PC-9 (cell line): ENCODE measurements at regions not wholly inside any gene's neighbourhood (a gene's known extent, or its start where the extent isn't known, plus 50 kb on each side); places are given as distances from the start of the nearest gene placed in this dataset.

Experiments
- BruUV-seq: library from RNA; stranded (reverse); fragments of 400-500 nt; replicated peaks from 2 replicates; lab custom pipeline; 2021; lab: Mats Ljungman, UMichigan
- CTCF ChIA-PET: fragments of 300-600 bp; sonication (Branson Sonifier 250); formaldehyde crosslinking; loops from one replicate; lab custom pipeline; 2022; ENCODE audit warnings: antibody characterized with exemption; lab: Charles Lee
- POLR2A ChIA-PET: fragments of 300-600 bp; sonication (Branson Sonifier 250); formaldehyde crosslinking; loops from one replicate; lab custom pipeline; 2022; ENCODE audit warnings: antibody characterized with exemption; ENCODE audit not compliant: unreplicated experiment; lab: Charles Lee
- DNase-seq, 2 experiments: peaks; one replicate each; pipeline versions ENCODE4 v3.0.0 to v3.0.0-alpha.2; 2015 to 2022; ENCODE audit warnings: mixed read lengths in 1 of 2
- H2AFZ ChIP-seq: fragments of 200-600 bp; sonication (generic); 2 replicates; pipeline ENCODE4 v1.8.1; 2017; ENCODE audit warnings: antibody characterized with exemption
- H3F3A ChIP-seq: fragments of 200-600 bp; sonication (generic); 2 replicates; pipeline ENCODE4 v1.8.1; 2017; ENCODE audit warnings: antibody characterized with exemption, mild to moderate bottlenecking, low read depth; ENCODE audit not compliant: insufficient read depth
- H3K27ac ChIP-seq: fragments of 200-600 bp; sonication (generic); 2 replicates; pipeline ENCODE4 v1.6.1; 2016; ENCODE audit warnings: mixed run types
- H3K27me3 ChIP-seq: fragments of 200-600 bp; sonication (generic); 2 replicates; pipeline ENCODE4 v1.6.1; 2016; ENCODE audit warnings: low read depth, mixed run types; ENCODE audit not compliant: insufficient read depth
- H3K36me3 ChIP-seq: fragments of 200-600 bp; sonication (generic); 2 replicates; pipeline ENCODE4 v1.6.1; 2016; ENCODE audit warnings: low read depth, mixed run types
- H3K4me1 ChIP-seq: fragments of 200-600 bp; sonication (generic); replicated peaks from 2 replicates; pipeline ENCODE4 v1.6.1; 2016; ENCODE audit warnings: mixed run types; ENCODE audit not compliant: insufficient read depth
- H3K4me2 ChIP-seq: fragments of 200-600 bp; sonication (generic); 2 replicates; pipeline ENCODE4 v1.6.1; 2017; ENCODE audit warnings: mixed run types
- H3K4me3 ChIP-seq: fragments of 200-600 bp; sonication (generic); 2 replicates; pipeline ENCODE4 v1.6.1; 2016; ENCODE audit warnings: mixed run types
- H3K79me2 ChIP-seq: fragments of 200-600 bp; sonication (generic); 2 replicates; pipeline ENCODE4 v1.6.1; 2017; ENCODE audit warnings: low read depth, mixed run types
- H3K9me2 ChIP-seq: fragments of 200-600 bp; sonication (generic); 2 replicates; pipeline ENCODE4 v1.8.1; 2017; ENCODE audit warnings: mild to moderate bottlenecking; ENCODE audit not compliant: insufficient read depth
- H3K9me3 ChIP-seq: fragments of 200-600 bp; sonication (generic); 2 replicates; pipeline ENCODE4 v1.8.1; 2016; ENCODE audit warnings: low read depth; ENCODE audit not compliant: insufficient read depth
- H4K20me1 ChIP-seq: fragments of 200-600 bp; sonication (generic); 2 replicates; pipeline ENCODE4 v1.8.1; 2017; ENCODE audit not compliant: insufficient read depth
- CTCF ChIP-seq: fragments of 200-600 bp; sonication (generic); conservative IDR thresholded peaks from 2 replicates; pipeline ENCODE4 v1.6.1; 2017; ENCODE audit warnings: mixed run types, antibody characterized with exemption, mild to moderate bottlenecking, moderate library complexity
- EZH2 ChIP-seq: fragments of 200-600 bp; sonication (generic); IDR thresholded peaks from 2 replicates; pipeline ENCODE4 v1.8.0; 2017; ENCODE audit warnings: antibody characterized with exemption, low read depth
- intact Hi-C: fragments of 100-400 bp; cut with micrococcal nuclease; formaldehyde crosslinking; loops from one replicate; pipeline ENCODE4 v1.10.0; 2022; ENCODE audit not compliant: unreplicated experiment

GRCh38 chr2:8627692-8628085 is 54.2 kb upstream of the ID2 start:
- intact Hi-C loops: no loop called here
- Histone ChIP-seq H3K4me3 (no peak overlapping the region), H3K79me2 (no peaks in the 10 kb centered on the region), H3K27me3 (peaks cover 93% of the 10 kb centered on the region), H3K4me2 (no peak overlapping the region), H3F3A (no peaks in the 10 kb centered on the region), H3K36me3 (no peaks in the 10 kb centered on the region), H4K20me1 (no peaks in the 10 kb centered on the region), H3K27ac (no peak overlapping the region), H3K4me1 (no peaks in the 10 kb centered on the region), H3K9me2 (no peaks in the 10 kb centered on the region), H2AFZ (no peak overlapping the region), H3K9me3 (no peaks in the 10 kb centered on the region)
- BruUV-seq: no TSS peak
- DNase-seq: no peak
- POLR2A ChIA-PET: no interaction called here
- TF ChIP-seq EZH2: no peak
- no peak for TF ChIP-seq CTCF
- CTCF ChIA-PET: no interaction called here

GRCh38 chr2:8628179-8628865 is 53.5 kb upstream of the ID2 start:
- Histone ChIP-seq H4K20me1 (no peaks in the 10 kb centered on the region), H3K4me2 (no peak overlapping the region), H2AFZ (no peak overlapping the region), H3K27ac (no peak overlapping the region), H3F3A (no peaks in the 10 kb centered on the region), H3K9me2 (no peaks in the 10 kb centered on the region), H3K4me3 (no peak overlapping the region), H3K79me2 (no peaks in the 10 kb centered on the region), H3K27me3 (peaks cover 93% of the 10 kb centered on the region), H3K36me3 (no peaks in the 10 kb centered on the region), H3K4me1 (no peaks in the 10 kb centered on the region), H3K9me3 (no peaks in the 10 kb centered on the region)
- ChIA-PET CTCF (no interaction called here), POLR2A (no interaction called here)
- TF ChIP-seq EZH2 (no peak), CTCF (no peak; the same call in 1 of the 2 replicates)
- intact Hi-C loops: no loop called here
- no TSS peak for BruUV-seq
- DNase-seq: peak in 1 of 2 experiments; percentile 4

GRCh38 chr2:8628866-8629209 is 53.0 kb upstream of the ID2 start:
- intact Hi-C loops: no loop called here
- no peak for TF ChIP-seq CTCF
- no peak for TF ChIP-seq EZH2
- Histone ChIP-seq H3K27ac (no peak overlapping the region), H3F3A (no peaks in the 10 kb centered on the region), H3K9me2 (no peaks in the 10 kb centered on the region), H3K27me3 (peaks cover 93% of the 10 kb centered on the region), H3K4me2 (no peak overlapping the region), H3K79me2 (no peaks in the 10 kb centered on the region), H3K4me1 (no peaks in the 10 kb centered on the region), H3K4me3 (no peak overlapping the region), H3K36me3 (no peaks in the 10 kb centered on the region), H3K9me3 (no peaks in the 10 kb centered on the region), H2AFZ (no peak overlapping the region), H4K20me1 (no peaks in the 10 kb centered on the region)
- ChIA-PET CTCF (no interaction called here), POLR2A (no interaction called here)
- DNase-seq: no peak
- no TSS peak for BruUV-seq
